ENCODE measurements at regions not wholly inside any gene's neighbourhood (a gene's known extent, or its start where the extent isn't known, plus 50 kb on each side); places are given as distances from the start of the nearest gene placed in this dataset.

- DNase-seq, result peak; percentile 25
Observed at GRCh38 chr22:27212617-27213177, 555.3 kb downstream of the MIAT start.

GRCh38 chr22:27213294-27213693 lies 555.9 kb downstream of the MIAT start:
- no peak for DNase-seq

GRCh38 chr22:27213766-27214581 lies 556.6 kb downstream of the MIAT start:
- DNase-seq, result no peak

- DNase-seq, result no peak
Observed at GRCh38 chr22:27214691-27215090, 557.3 kb downstream of the MIAT start.

- DNase-seq, result no peak
Observed at GRCh38 chr22:27215871-27216270, 558.5 kb downstream of the MIAT start.

- no peak for DNase-seq
Observed at GRCh38 chr22:27216444-27216843, 559.1 kb downstream of the MIAT start.

- DNase-seq, result no peak
Observed at GRCh38 chr22:27217154-27217553, 559.8 kb downstream of the MIAT start.

GRCh38 chr22:27218012-27218920 lies 560.9 kb downstream of the MIAT start:
- no peak for DNase-seq

- DNase-seq, result no peak
Observed at GRCh38 chr22:27219036-27219435, 561.6 kb downstream of the MIAT start.

- no peak for DNase-seq
Observed at GRCh38 chr22:27220339-27220738, 563.0 kb downstream of the MIAT start.

GRCh38 chr22:27222178-27222577 lies 564.8 kb downstream of the MIAT start:
- DNase-seq, result no peak

GRCh38 chr22:27223317-27224177 lies 566.2 kb downstream of the MIAT start:
- no peak for DNase-seq

- no peak for DNase-seq
Observed at GRCh38 chr22:27224485-27225374, 567.3 kb downstream of the MIAT start.

- DNase-seq, result no peak
Observed at GRCh38 chr22:27226666-27227065, 569.3 kb downstream of the MIAT start.

GRCh38 chr22:27228771-27229170 lies 571.4 kb downstream of the MIAT start:
- no peak for DNase-seq

GRCh38 chr22:27230189-27230588 lies 571.4 kb downstream of the MN1 start:
- DNase-seq, result no peak

- DNase-seq, result no peak
Observed at GRCh38 chr22:27231266-27231665, 570.3 kb downstream of the MN1 start.

- DNase-seq, result no peak
Observed at GRCh38 chr22:27232077-27232476, 569.5 kb downstream of the MN1 start.

GRCh38 chr22:27237080-27237741 lies 564.3 kb downstream of the MN1 start:
- no peak for DNase-seq

GRCh38 chr22:27238935-27239510 lies 562.5 kb downstream of the MN1 start:
- peak; percentile 78 for DNase-seq

GRCh38 chr22:27239520-27239919 lies 562.0 kb downstream of the MN1 start:
- no peak for DNase-seq
